ENCODE measurements at regions not wholly inside any gene's neighbourhood (a gene's known extent, or its start where the extent isn't known, plus 50 kb on each side); places are given as distances from the start of the nearest gene placed in this dataset.

- TF ChIP-seq HMGXB4 (CRISPR knock-in tag; IDR thresholded peaks at IDR 0.05) (no peak), ZMAT4 (CRISPR knock-in tag; IDR thresholded peaks at IDR 0.05) (no peak), USF1 (CRISPR knock-in tag; IDR thresholded peaks at IDR 0.05) (no peak)
Observed at GRCh38 chr2:67471681-67472080, 74.5 kb downstream of the ETAA1 start (continued).

GRCh38 chr2:67476809-67477790, 80.0 kb downstream of the ETAA1 start:
- H3K4me1 Mint-ChIP-seq, result peaks cover 32% of the 10 kb centered on the region
- H3K9me3 Mint-ChIP-seq, result peaks cover 9% of the 10 kb centered on the region
- no peak overlapping the region for H3K4me3 Mint-ChIP-seq
- ATAC-seq (peak; percentile 78), DNase-seq (ENCODE audit: low spot score) (no peak)
- H3K27me3 Mint-ChIP-seq (ENCODE audit: low read depth), result no peaks in the 10 kb centered on the region
- H3K27ac Mint-ChIP-seq, result no peak overlapping the region
- peaks cover 6% of the 10 kb centered on the region for H3K36me3 Mint-ChIP-seq
- ChIA-PET CTCF (interaction anchor here (0.6 to 1.4 kb wide), 9 partner anchors 10 to 305 kb away, joined by 3 to 5 read pairs (median 3); no protein-coding TSS in a partner anchor), POLR2A (no interaction called here)
- no peak for TF ChIP-seq ATF2 (CRISPR knock-in tag; IDR thresholded peaks at IDR 0.05; ENCODE audit: borderline replicate concordance, low read depth)
- no peak for TF ChIP-seq E2F4 (CRISPR knock-in tag; IDR thresholded peaks at IDR 0.05; ENCODE audit: borderline replicate concordance, low read depth)
- 0 out of 2 replicates have a peak, but pooled peaks have one; percentile 16 for TF ChIP-seq CTCF (IDR thresholded peaks at IDR 0.05)
- TF ChIP-seq AFF4 (CRISPR knock-in tag; IDR thresholded peaks at IDR 0.05; ENCODE audit: borderline replicate concordance), result no peak
- no peak for TF ChIP-seq KAT7 (CRISPR knock-in tag; IDR thresholded peaks at IDR 0.05; ENCODE audit: borderline replicate concordance)
